HepG2 (cell line): ENCODE measurements at regions not wholly inside any gene's neighbourhood (a gene's known extent, or its start where the extent isn't known, plus 50 kb on each side); places are given as distances from the start of the nearest gene placed in this dataset.
"Not testable (repeated sequence)": the region's sequence is repeated elsewhere in the genome, so short reads cannot be mapped to it uniquely, and the experiment has no call there.

Experiments used
- ATAC-seq: fragments of 200-7000 bp; cut with Tn5 transposase; 3 replicates; pipeline ENCODE4 v1.9.1; 2020; ENCODE audit warnings: mild to moderate bottlenecking, moderate library complexity
- BruUV-seq: library from RNA; stranded (reverse); fragments of 400-500 nt; replicated peaks from 2 replicates; lab custom pipeline; 2021; lab: Mats Ljungman, UMichigan
- CTCF ChIA-PET: fragments of 300-600 bp; formaldehyde crosslinking; extraction: SDS; loops from one replicate; lab custom pipeline; 2021; ENCODE audit warnings: low total read pairs, inconsistent platforms, low intra/inter-chr PET ratio; lab: Yijun Ruan, JAX
- POLR2A ChIA-PET: fragments of 350-600 bp; sonication (Branson Sonifier 250); formaldehyde crosslinking; loops from one replicate; lab custom pipeline; 2020; ENCODE audit warnings: antibody characterized with exemption, inconsistent platforms; lab: Yijun Ruan, JAX
- DNase-seq: peaks from one replicate; pipeline ENCODE4 v3.0.0-alpha.2; 2015; ENCODE audit warnings: low spot score
- FAIRE-seq: peaks from 3 replicates; lab custom pipeline; 2011; peaks lifted over from hg19 to GRCh38; lab: Jason Lieb, UNC
- H2AFZ ChIP-seq: one replicate; pipeline ENCODE4 v1.6.1; 2011; ENCODE audit warnings: low read length, inconsistent platforms
- H3K27ac ChIP-seq: fragments of 300-600 bp; 3 replicates; pipeline ENCODE4 v1.8.0; 2011; ENCODE audit warnings: mixed run types, mild to moderate bottlenecking, mixed read lengths, low read length, inconsistent platforms; ENCODE audit not compliant: insufficient read depth; ENCODE audit errors: extremely low read length
- H3K27me3 ChIP-seq, 2 experiments: fragments of 200-600 bp in 1 of 2; 2 replicates in 1 of 2; 3 replicates in 1 of 2; pipeline versions ENCODE4 v1.6.0 to v1.8.0; 2011; ENCODE audit warnings: low read length in 2 of 2, mild to moderate bottlenecking in 2 of 2, moderate library complexity in 2 of 2, inconsistent platforms in 1 of 2; ENCODE audit not compliant: insufficient read depth in 2 of 2, control insufficient read depth in 1 of 2
- H3K36me3 ChIP-seq, 2 experiments: fragments of 200-600 bp in 1 of 2; replicated peaks in 1 of 2; 2 replicates in 1 of 2; 3 replicates in 1 of 2; pipeline versions ENCODE4 v1.5.1 to v1.8.0; 2011; ENCODE audit warnings: low read length in 2 of 2, inconsistent platforms in 1 of 2; ENCODE audit not compliant: insufficient read depth in 2 of 2, control insufficient read depth in 1 of 2
- H3K4me1 ChIP-seq: 2 replicates; pipeline ENCODE4 v1.5.1; 2012; ENCODE audit warnings: low read length, inconsistent platforms; ENCODE audit not compliant: insufficient read depth
- H3K4me2 ChIP-seq: 2 replicates; pipeline ENCODE4 v1.6.0; 2011; ENCODE audit warnings: low read depth, low read length, inconsistent platforms
- H3K4me3 ChIP-seq, 3 experiments: fragments of 200-600 bp in 1 of 3; sonication (generic), shearing (Covaris generic) in 1 of 3; replicated peaks in 1 of 3; 2 replicates each; pipeline ENCODE4 v1.5.1; 2011 to 2016; ENCODE audit warnings: low read length in 3 of 3, inconsistent platforms in 2 of 3, low read depth in 2 of 3, mild to moderate bottlenecking in 2 of 3, control low read depth in 1 of 3, mixed read lengths in 1 of 3; ENCODE audit not compliant: insufficient read depth in 1 of 3
- H3K79me2 ChIP-seq: one replicate; pipeline ENCODE4 v1.6.1; 2011; ENCODE audit warnings: low read length, inconsistent platforms; ENCODE audit not compliant: insufficient read depth
- H3K9ac ChIP-seq: 2 replicates; pipeline ENCODE4 v1.6.0; 2011; ENCODE audit warnings: mild to moderate bottlenecking, low read depth, low read length, inconsistent platforms; ENCODE audit not compliant: insufficient read depth
- H3K9me3 ChIP-seq: 2 replicates; pipeline ENCODE4 v1.5.1; 2012; ENCODE audit warnings: mild to moderate bottlenecking, low read length
- H4K20me1 ChIP-seq: 2 replicates; pipeline ENCODE4 v1.6.0; 2011; ENCODE audit warnings: inconsistent platforms, mild to moderate bottlenecking, low read length, moderate library complexity; ENCODE audit not compliant: insufficient read depth
- DMAP1 ChIP-seq: IDR thresholded peaks from 2 replicates; pipeline ENCODE4 v1.6.1; 2016
- HNRNPK ChIP-seq: fragments of 200-400 bp; formaldehyde crosslinking; IDR thresholded peaks from 2 replicates; pipeline ENCODE4 v1.6.1; 2018; ENCODE audit warnings: low read length, low read depth, moderate library complexity, mild to moderate bottlenecking; ENCODE audit not compliant: poor library complexity, severe bottlenecking
- TIGD3 ChIP-seq: sonication (generic); formaldehyde crosslinking; IDR thresholded peaks from 2 replicates; pipeline ENCODE4 v1.5.1; 2020; ENCODE audit warnings: mild to moderate bottlenecking, missing genetic modification reagents, borderline replicate concordance
- ZIK1 ChIP-seq: sonication (generic); formaldehyde crosslinking; IDR thresholded peaks from 2 replicates; pipeline ENCODE4 v1.5.0; 2020; ENCODE audit warnings: mild to moderate bottlenecking, low read depth, missing genetic modification reagents, borderline replicate concordance
- ZKSCAN8 ChIP-seq: IDR thresholded peaks from 2 replicates; pipeline ENCODE4 v1.6.1; 2016; ENCODE audit warnings: borderline replicate concordance, missing genetic modification reagents, missing compliant biosample characterization
- WGBS: methylation state at CpG from one replicate; pipeline ENCODE4 v1.1.6; 2017; ENCODE audit warnings: low lambda C conversion rate; 5-methylcytosine and 5-hydroxymethylcytosine counted together
- in situ Hi-C: cut with HindIII; loops from 2 replicates; pipeline ENCODE4 v1.10.0; 2017; ENCODE audit warnings: low pct_unique_long_range_greater_than_20kb; ENCODE audit not compliant: extremely low pct_ligation_motif_present
- intact Hi-C: fragments of 100-400 bp; cut with micrococcal nuclease; formaldehyde crosslinking; loops from one replicate; pipeline ENCODE4 v1.10.0; 2022; ENCODE audit not compliant: unreplicated experiment

GRCh38 chr1:99078529-99078928 is 73.9 kb upstream of the PLPPR5 start:
- H3K4me1 ChIP-seq, BruUV-seq, H2AFZ ChIP-seq, H3K27ac ChIP-seq, H3K27me3 ChIP-seq, H3K9ac ChIP-seq, H3K36me3 ChIP-seq, ATAC-seq, in situ Hi-C loops, DNase-seq, H3K4me2 ChIP-seq, CTCF ChIA-PET, H4K20me1 ChIP-seq, H3K4me3 ChIP-seq, FAIRE-seq, H3K9me3 ChIP-seq, intact Hi-C loops, H3K79me2 ChIP-seq, POLR2A ChIA-PET: not testable (repeated sequence)
- WGBS, result 76% methylated on average over 6 of the region's 31 CpGs

- intact Hi-C loops, result no loop called here
- WGBS, result 0% methylated on average over 2 of the region's 2 CpGs
- H3K4me3 ChIP-seq, result no peak overlapping the region
- H3K27ac ChIP-seq, result no peak overlapping the region
- H3K27me3 ChIP-seq, result no peaks in the 10 kb centered on the region
- no TSS peak for BruUV-seq
- POLR2A ChIA-PET, result no interaction called here
- CTCF ChIA-PET, result no interaction called here
- no peak overlapping the region for H3K9ac ChIP-seq
- H2AFZ ChIP-seq, result no peak overlapping the region
- in situ Hi-C loops, result no loop called here
- no peak for ATAC-seq
- DNase-seq, result no peak
- no peaks in the 10 kb centered on the region for H4K20me1 ChIP-seq
- TF ChIP-seq ZKSCAN8 (CRISPR knock-in tag) (no peak), HNRNPK (peak; percentile 76)
- H3K4me2 ChIP-seq, result no peak overlapping the region
- FAIRE-seq, result no peak
- H3K9me3 ChIP-seq, result no peaks in the 10 kb centered on the region
- H3K4me1 ChIP-seq, result no peaks in the 10 kb centered on the region
- no peaks in the 10 kb centered on the region for H3K79me2 ChIP-seq
- no peaks in the 10 kb centered on the region for H3K36me3 ChIP-seq
Observed at GRCh38 chr1:99082366-99082765, 77.7 kb upstream of the PLPPR5 start.

- Histone ChIP-seq H3K9ac (no peak overlapping the region), H3K4me2 (no peak overlapping the region), H3K27ac (no peak overlapping the region), H3K79me2 (no peaks in the 10 kb centered on the region), H3K36me3 (no peaks in the 10 kb centered on the region), H2AFZ (no peak overlapping the region), H3K4me1 (no peaks in the 10 kb centered on the region), H3K4me3 (no peak overlapping the region), H3K27me3 (no peaks in the 10 kb centered on the region), H3K9me3 (no peaks in the 10 kb centered on the region), H4K20me1 (no peaks in the 10 kb centered on the region)
- WGBS, result under 1% methylated on average over 4 of the region's 4 CpGs
- FAIRE-seq, result no peak
- ATAC-seq, result no peak
- ChIA-PET POLR2A (no interaction called here), CTCF (no interaction called here)
- no peak for DNase-seq
- no TSS peak for BruUV-seq
- intact Hi-C loops, result no loop called here
- in situ Hi-C loops, result no loop called here
- TF ChIP-seq TIGD3 (CRISPR knock-in tag) (no peak), ZIK1 (CRISPR knock-in tag) (no peak), DMAP1 (CRISPR knock-in tag) (no peak)
Observed at GRCh38 chr1:99083338-99083737, 78.7 kb upstream of the PLPPR5 start.
